ENCODE measurements at regions not wholly inside any gene's neighbourhood (a gene's known extent, or its start where the extent isn't known, plus 50 kb on each side); places are given as distances from the start of the nearest gene placed in this dataset.

- intact Hi-C loops (cut with DNase I; ENCODE audit: low total_unique reads) = no loop called here
- DNase-seq = no peak
- TF ChIP-seq POLR2A (IDR thresholded peaks at IDR 0.05) (no peak), CTCF (IDR thresholded peaks at IDR 0.05) (no peak)
- H3K9me3 ChIP-seq = no peaks in the 10 kb centered on the region
- no peak overlapping the region for H3K27ac ChIP-seq
- H3K27me3 ChIP-seq = no peaks in the 10 kb centered on the region
- H3K4me1 ChIP-seq = no peaks in the 10 kb centered on the region
- no peak overlapping the region for H3K4me3 ChIP-seq
- no peaks in the 10 kb centered on the region for H3K36me3 ChIP-seq
Measured at GRCh38 chr2:52141076-52141475, 1109.1 kb upstream of the NRXN1 start.

GRCh38 chr2:52139241-52139640 lies 1107.3 kb upstream of the NRXN1 start:
- H3K9me3 ChIP-seq = no peaks in the 10 kb centered on the region
- H3K4me1 ChIP-seq = no peaks in the 10 kb centered on the region
- no peak overlapping the region for H3K27ac ChIP-seq
- no peaks in the 10 kb centered on the region for H3K36me3 ChIP-seq
- TF ChIP-seq POLR2A (IDR thresholded peaks at IDR 0.05) = no peak
- no peak for TF ChIP-seq CTCF (IDR thresholded peaks at IDR 0.05)
- H3K27me3 ChIP-seq = no peaks in the 10 kb centered on the region
- intact Hi-C loops (cut with DNase I; ENCODE audit: low total_unique reads) = no loop called here
- DNase-seq = no peak
- H3K4me3 ChIP-seq = no peak overlapping the region

GRCh38 chr2:52135235-52135634 lies 1103.3 kb upstream of the NRXN1 start:
- Histone ChIP-seq H3K36me3 (no peaks in the 10 kb centered on the region), H3K4me3 (no peak overlapping the region), H3K27ac (no peak overlapping the region), H3K9me3 (no peaks in the 10 kb centered on the region), H3K27me3 (no peaks in the 10 kb centered on the region), H3K4me1 (no peaks in the 10 kb centered on the region)
- intact Hi-C loops (cut with DNase I; ENCODE audit: low total_unique reads) = no loop called here
- TF ChIP-seq POLR2A (IDR thresholded peaks at IDR 0.05) = no peak
- TF ChIP-seq CTCF (IDR thresholded peaks at IDR 0.05) = no peak
- DNase-seq = no peak

GRCh38 chr2:52128081-52128480 lies 1096.1 kb upstream of the NRXN1 start:
- H3K36me3 ChIP-seq = no peaks in the 10 kb centered on the region
- no peak overlapping the region for H3K27ac ChIP-seq
- no peak for TF ChIP-seq CTCF (IDR thresholded peaks at IDR 0.05)
- TF ChIP-seq POLR2A (IDR thresholded peaks at IDR 0.05) = no peak
- no peaks in the 10 kb centered on the region for H3K27me3 ChIP-seq
- H3K4me1 ChIP-seq = no peaks in the 10 kb centered on the region
- DNase-seq = no peak
- intact Hi-C loops (cut with DNase I; ENCODE audit: low total_unique reads) = no loop called here
- H3K9me3 ChIP-seq = no peaks in the 10 kb centered on the region
- no peak overlapping the region for H3K4me3 ChIP-seq

GRCh38 chr2:52127527-52127926 lies 1095.6 kb upstream of the NRXN1 start:
- no peak overlapping the region for H3K4me3 ChIP-seq
- intact Hi-C loops (cut with DNase I; ENCODE audit: low total_unique reads) = no loop called here
- H3K27me3 ChIP-seq = no peaks in the 10 kb centered on the region
- H3K36me3 ChIP-seq = no peaks in the 10 kb centered on the region
- H3K27ac ChIP-seq = no peak overlapping the region
- H3K9me3 ChIP-seq = no peaks in the 10 kb centered on the region
- no peak for DNase-seq
- TF ChIP-seq CTCF (IDR thresholded peaks at IDR 0.05) = no peak
- TF ChIP-seq POLR2A (IDR thresholded peaks at IDR 0.05) = no peak
- no peaks in the 10 kb centered on the region for H3K4me1 ChIP-seq
